ENCODE measurements at regions not wholly inside any gene's neighbourhood (a gene's known extent, or its start where the extent isn't known, plus 50 kb on each side); places are given as distances from the start of the nearest gene placed in this dataset.

GRCh38 chr6:139676718-139677117, 302.3 kb upstream of the CITED2 start:
- no peak for DNase-seq (ENCODE audit: low spot score)

GRCh38 chr6:139666284-139666683, 291.8 kb upstream of the CITED2 start:
- no peak for DNase-seq (ENCODE audit: low spot score)

- no peak for DNase-seq (ENCODE audit: low spot score)
Observed at GRCh38 chr6:139663996-139664395, 289.5 kb upstream of the CITED2 start.

- no peak for DNase-seq (ENCODE audit: low spot score)
Observed at GRCh38 chr6:139659711-139660110, 285.3 kb upstream of the CITED2 start.

GRCh38 chr6:139659196-139659595, 284.7 kb upstream of the CITED2 start:
- DNase-seq (ENCODE audit: low spot score), result no peak

- DNase-seq (ENCODE audit: low spot score), result no peak
Observed at GRCh38 chr6:139657119-139657518, 282.7 kb upstream of the CITED2 start.

GRCh38 chr6:139655783-139656705, 281.6 kb upstream of the CITED2 start:
- DNase-seq (ENCODE audit: low spot score), result peak; percentile 30

GRCh38 chr6:139654888-139655782, 280.7 kb upstream of the CITED2 start:
- DNase-seq (ENCODE audit: low spot score), result no peak

GRCh38 chr6:139654309-139654708, 279.9 kb upstream of the CITED2 start:
- no peak for DNase-seq (ENCODE audit: low spot score)

GRCh38 chr6:139653111-139653510, 278.7 kb upstream of the CITED2 start:
- DNase-seq (ENCODE audit: low spot score), result no peak

GRCh38 chr6:139650941-139651340, 276.5 kb upstream of the CITED2 start:
- DNase-seq (ENCODE audit: low spot score), result no peak

GRCh38 chr6:139649732-139650131, 275.3 kb upstream of the CITED2 start:
- no peak for DNase-seq (ENCODE audit: low spot score)

GRCh38 chr6:139649128-139649527, 274.7 kb upstream of the CITED2 start:
- DNase-seq (ENCODE audit: low spot score), result no peak

GRCh38 chr6:139648430-139649000, 274.1 kb upstream of the CITED2 start:
- no peak for DNase-seq (ENCODE audit: low spot score)

GRCh38 chr6:139647841-139648240, 273.4 kb upstream of the CITED2 start:
- DNase-seq (ENCODE audit: low spot score), result no peak

GRCh38 chr6:139647016-139647415, 272.6 kb upstream of the CITED2 start:
- no peak for DNase-seq (ENCODE audit: low spot score)

GRCh38 chr6:139644821-139645220, 270.4 kb upstream of the CITED2 start:
- no peak for DNase-seq (ENCODE audit: low spot score)

GRCh38 chr6:139643986-139644385, 269.5 kb upstream of the CITED2 start:
- DNase-seq (ENCODE audit: low spot score), result no peak

GRCh38 chr6:139642346-139642745, 267.9 kb upstream of the CITED2 start:
- no peak for DNase-seq (ENCODE audit: low spot score)

GRCh38 chr6:139641376-139641775, 266.9 kb upstream of the CITED2 start:
- no peak for DNase-seq (ENCODE audit: low spot score)

GRCh38 chr6:139640921-139641320, 266.5 kb upstream of the CITED2 start:
- DNase-seq (ENCODE audit: low spot score), result no peak

GRCh38 chr6:139640448-139640847, 266.0 kb upstream of the CITED2 start:
- DNase-seq (ENCODE audit: low spot score), result no peak

- DNase-seq (ENCODE audit: low spot score), result no peak
Observed at GRCh38 chr6:139639507-139639906, 265.1 kb upstream of the CITED2 start.
